SU-DHL-6 (cell line): ENCODE measurements at regions not wholly inside any gene's neighbourhood (a gene's known extent, or its start where the extent isn't known, plus 50 kb on each side); places are given as distances from the start of the nearest gene placed in this dataset.
"Not testable (repeated sequence)": the region's sequence is repeated elsewhere in the genome, so short reads cannot be mapped to it uniquely, and the experiment has no call there.

Experiments used
- H2AFZ ChIP-seq: fragments of 200-600 bp; sonication (generic); 2 replicates; pipeline ENCODE4 v1.6.1; 2014; ENCODE audit warnings: low read depth, mild to moderate bottlenecking, moderate library complexity, mixed read lengths, antibody characterized with exemption, low read length; ENCODE audit not compliant: severe bottlenecking
- H3F3A ChIP-seq: fragments of 200-600 bp; shearing (Covaris generic); 2 replicates; pipeline ENCODE4 v1.6.0; 2016; ENCODE audit warnings: antibody characterized with exemption, mild to moderate bottlenecking; ENCODE audit not compliant: insufficient read depth
- H3K27ac ChIP-seq: fragments of 200-600 bp; sonication (generic); 2 replicates; pipeline ENCODE4 v1.5.1; 2016; ENCODE audit warnings: low read depth, mild to moderate bottlenecking, low read length, moderate library complexity, mixed read lengths
- H3K27me3 ChIP-seq: fragments of 200-600 bp; sonication (generic), shearing (Covaris generic); 2 replicates; pipeline ENCODE4 v1.6.0; 2014; ENCODE audit warnings: mild to moderate bottlenecking, low read length
- H3K36me3 ChIP-seq: fragments of 200-600 bp; sonication (generic); 2 replicates; pipeline ENCODE4 v1.6.1; 2014; ENCODE audit warnings: mild to moderate bottlenecking, low read length, mixed read lengths
- H3K4me2 ChIP-seq: fragments of 300-600, 200-600 bp; shearing (Covaris generic), sonication (generic); 2 replicates; pipeline ENCODE4 v1.6.0; 2014; ENCODE audit warnings: low read length, low read depth, mild to moderate bottlenecking; ENCODE audit not compliant: poor library complexity, severe bottlenecking
- H3K4me3 ChIP-seq: fragments of 200-600 bp; sonication (generic); 2 replicates; pipeline ENCODE4 v1.5.1; 2014; ENCODE audit warnings: antibody characterized with exemption, low read length, mild to moderate bottlenecking, mixed read lengths; ENCODE audit not compliant: insufficient read depth, poor library complexity, severe bottlenecking
- H3K79me2 ChIP-seq: fragments of 200-600 bp; sonication (generic); 2 replicates; pipeline ENCODE4 v1.6.1; 2014; ENCODE audit warnings: mild to moderate bottlenecking, low read length, moderate library complexity; ENCODE audit not compliant: insufficient read depth
- H3K9ac ChIP-seq: fragments of 200-600 bp; sonication (generic); 2 replicates; pipeline ENCODE4 v1.7.0; 2014; ENCODE audit warnings: mild to moderate bottlenecking, low read length
- H3K9me2 ChIP-seq: fragments of 200-600 bp; sonication (generic); replicated peaks from 2 replicates; pipeline ENCODE4 v1.6.1; 2014; ENCODE audit warnings: low read length; ENCODE audit not compliant: insufficient read depth
- H3K9me3 ChIP-seq: fragments of 200-600 bp; sonication (generic); 2 replicates; pipeline ENCODE4 v1.6.1; 2014; ENCODE audit warnings: low read length, mixed read lengths; ENCODE audit not compliant: insufficient read depth
- H4K20me1 ChIP-seq: fragments of 200-600 bp; sonication (generic); 2 replicates; pipeline ENCODE4 v1.6.1; 2014; ENCODE audit warnings: low read depth, mild to moderate bottlenecking, antibody characterized with exemption, low read length, moderate library complexity, mixed read lengths
- EZH2phosphoT487 ChIP-seq: fragments of 200-600 bp; sonication (generic), shearing (Covaris generic); conservative IDR thresholded peaks from 2 replicates; pipeline ENCODE4 v1.6.1; 2018; ENCODE audit warnings: mild to moderate bottlenecking, antibody characterized with exemption, low read length, moderate library complexity, mixed read lengths
- TF ChIP-seq, protein P1 (sequence below): fragments of 200-600 bp; sonication (generic); IDR thresholded peaks from one replicate; pipeline ENCODE4 v1.5.1; 2017; ENCODE audit warnings: antibody characterized with exemption, mild to moderate bottlenecking, low read length, moderate library complexity; ENCODE audit not compliant: insufficient read depth, poor library complexity, severe bottlenecking

DNA sequence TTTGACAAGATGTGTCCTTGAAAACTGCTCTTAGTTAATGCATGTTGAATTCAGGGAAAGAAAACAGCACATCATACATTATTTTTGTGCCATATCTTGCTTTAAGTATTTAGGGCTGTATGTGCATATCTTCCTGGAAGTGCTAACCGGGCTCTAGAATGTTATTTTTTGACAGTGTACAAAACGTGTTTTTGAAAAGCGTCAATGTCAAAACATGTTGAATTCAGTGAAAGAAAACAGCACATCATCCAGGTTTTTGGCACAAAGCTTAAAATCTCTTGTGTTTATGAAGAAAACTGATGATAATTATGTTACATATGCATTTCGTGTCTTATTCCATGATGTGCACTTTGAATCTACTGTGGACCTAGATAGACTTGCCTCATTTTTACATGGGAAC lies 82.7 kb downstream of the ASCL4 start:
- Histone ChIP-seq H3K79me2 (no peaks in the 10 kb centered on the region), H3K27ac (no peak overlapping the region), H3K4me3 (no peak overlapping the region), H3F3A (no peaks in the 10 kb centered on the region), H3K9ac (no peak overlapping the region), H3K9me2 (no peaks in the 10 kb centered on the region), H3K36me3 (no peaks in the 10 kb centered on the region), H2AFZ (no peak overlapping the region), H4K20me1 (no peaks in the 10 kb centered on the region), H3K4me2 (no peak overlapping the region), H3K9me3 (no peaks in the 10 kb centered on the region), H3K27me3 (no peaks in the 10 kb centered on the region)
- TF ChIP-seq EZH2phosphoT487: no peak
- TF ChIP-seq, protein P1, sequence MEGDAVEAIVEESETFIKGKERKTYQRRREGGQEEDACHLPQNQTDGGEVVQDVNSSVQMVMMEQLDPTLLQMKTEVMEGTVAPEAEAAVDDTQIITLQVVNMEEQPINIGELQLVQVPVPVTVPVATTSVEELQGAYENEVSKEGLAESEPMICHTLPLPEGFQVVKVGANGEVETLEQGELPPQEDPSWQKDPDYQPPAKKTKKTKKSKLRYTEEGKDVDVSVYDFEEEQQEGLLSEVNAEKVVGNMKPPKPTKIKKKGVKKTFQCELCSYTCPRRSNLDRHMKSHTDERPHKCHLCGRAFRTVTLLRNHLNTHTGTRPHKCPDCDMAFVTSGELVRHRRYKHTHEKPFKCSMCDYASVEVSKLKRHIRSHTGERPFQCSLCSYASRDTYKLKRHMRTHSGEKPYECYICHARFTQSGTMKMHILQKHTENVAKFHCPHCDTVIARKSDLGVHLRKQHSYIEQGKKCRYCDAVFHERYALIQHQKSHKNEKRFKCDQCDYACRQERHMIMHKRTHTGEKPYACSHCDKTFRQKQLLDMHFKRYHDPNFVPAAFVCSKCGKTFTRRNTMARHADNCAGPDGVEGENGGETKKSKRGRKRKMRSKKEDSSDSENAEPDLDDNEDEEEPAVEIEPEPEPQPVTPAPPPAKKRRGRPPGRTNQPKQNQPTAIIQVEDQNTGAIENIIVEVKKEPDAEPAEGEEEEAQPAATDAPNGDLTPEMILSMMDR: no peak

GRCh38 chr12:107859367-107859766 lies 84.9 kb downstream of the ASCL4 start:
- no peaks in the 10 kb centered on the region for H3F3A ChIP-seq
- no peaks in the 10 kb centered on the region for H3K27me3 ChIP-seq
- no peak for TF ChIP-seq EZH2phosphoT487
- TF ChIP-seq, protein P1: no peak
- H3K79me2 ChIP-seq: no peaks in the 10 kb centered on the region
- no peaks in the 10 kb centered on the region for H3K36me3 ChIP-seq
- no peak overlapping the region for H2AFZ ChIP-seq
- H3K9me3 ChIP-seq: no peaks in the 10 kb centered on the region
- no peak overlapping the region for H3K4me3 ChIP-seq
- H3K27ac ChIP-seq: no peak overlapping the region
- H4K20me1 ChIP-seq: no peaks in the 10 kb centered on the region
- no peak overlapping the region for H3K4me2 ChIP-seq
- H3K9me2 ChIP-seq: no peaks in the 10 kb centered on the region
- H3K9ac ChIP-seq: no peak overlapping the region

DNA sequence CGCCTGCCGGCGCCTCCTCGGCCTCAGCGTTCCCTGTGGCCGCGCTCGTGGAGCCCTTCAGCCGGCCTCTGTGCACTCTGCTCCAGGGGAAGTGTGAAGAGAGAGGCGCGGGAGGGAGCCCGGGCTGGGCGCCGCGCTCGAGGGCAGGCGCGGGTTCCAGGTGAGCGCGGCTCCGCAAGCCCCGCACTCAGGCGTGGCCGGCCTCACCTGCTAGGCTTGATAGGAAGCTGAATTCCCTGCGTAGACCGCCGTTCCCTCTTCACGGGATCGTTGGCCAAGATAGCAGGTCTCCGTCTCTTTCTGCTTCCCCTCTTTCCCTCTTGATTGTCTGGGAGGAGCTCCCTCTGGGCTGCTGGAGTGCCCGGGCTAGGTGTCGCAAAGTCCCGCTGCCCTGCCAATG lies 89.7 kb downstream of the ASCL4 start:
- no peak overlapping the region for H3K4me3 ChIP-seq
- H3F3A ChIP-seq: no peaks in the 10 kb centered on the region
- no peaks in the 10 kb centered on the region for H3K9me2 ChIP-seq
- no peak overlapping the region for H2AFZ ChIP-seq
- TF ChIP-seq EZH2phosphoT487: no peak
- TF ChIP-seq, protein P1: no peak
- H3K79me2 ChIP-seq: no peaks in the 10 kb centered on the region
- H3K9me3 ChIP-seq: no peaks in the 10 kb centered on the region
- no peak overlapping the region for H3K9ac ChIP-seq
- H3K4me2 ChIP-seq: no peak overlapping the region
- H3K36me3 ChIP-seq: no peaks in the 10 kb centered on the region
- no peak overlapping the region for H3K27ac ChIP-seq
- no peaks in the 10 kb centered on the region for H3K27me3 ChIP-seq
- H4K20me1 ChIP-seq: no peaks in the 10 kb centered on the region

- H2AFZ ChIP-seq, H3K27me3 ChIP-seq, H3K4me3 ChIP-seq: not testable (repeated sequence)
Observed at GRCh38 chr12:107864727-107865126, 90.2 kb downstream of the ASCL4 start.

More at GRCh38 chr12:107864727-107865126, 90.2 kb downstream of the ASCL4 start:
- H3K36me3 ChIP-seq, H3K9me3 ChIP-seq, H3K4me2 ChIP-seq, H3K79me2 ChIP-seq, H3K9me2 ChIP-seq, H3K9ac ChIP-seq, H3K27ac ChIP-seq, H3F3A ChIP-seq, H4K20me1 ChIP-seq: not testable (repeated sequence)
